NCI-H2171 (cell line): ENCODE measurements at regions not wholly inside any gene's neighbourhood (a gene's known extent, or its start where the extent isn't known, plus 50 kb on each side); places are given as distances from the start of the nearest gene placed in this dataset.
A peak's percentile ranks its signal among the peaks of the same experiment; 100 is the strongest.
"Not testable (repeated sequence)": the region's sequence is repeated elsewhere in the genome, so short reads cannot be mapped to it uniquely, and the experiment has no call there.

Experiments used
- DNase-seq: peaks from one replicate; lab custom pipeline; 2025; lab: John Stamatoyannopoulos, UW

GRCh38 chr2:106339609-106340008, 128.6 kb downstream of the RGPD3 start:
- no peak for DNase-seq

- DNase-seq: no peak
Measured at GRCh38 chr2:106339132-106339531, 129.1 kb downstream of the RGPD3 start.

GRCh38 chr2:106338043-106338442, 130.2 kb downstream of the RGPD3 start:
- DNase-seq: no peak

- DNase-seq: no peak
Measured at GRCh38 chr2:106336737-106337136, 131.5 kb downstream of the RGPD3 start.

- no peak for DNase-seq
Measured at GRCh38 chr2:106336108-106336507, 132.1 kb downstream of the RGPD3 start.

- DNase-seq: no peak
Measured at GRCh38 chr2:106334802-106335201, 133.4 kb downstream of the RGPD3 start.

GRCh38 chr2:106333253-106333873, 134.8 kb downstream of the RGPD3 start:
- DNase-seq: not testable (repeated sequence)

GRCh38 chr2:106332054-106332453, 136.2 kb downstream of the RGPD3 start:
- DNase-seq: peak; percentile 5

- not testable (repeated sequence) for DNase-seq
Measured at GRCh38 chr2:106330384-106331261, 136.5 kb upstream of the UXS1 start.

- no peak for DNase-seq
Measured at GRCh38 chr2:106323337-106324013, 129.4 kb upstream of the UXS1 start.

- DNase-seq: no peak
Measured at GRCh38 chr2:106322281-106322680, 128.2 kb upstream of the UXS1 start.

- DNase-seq: not testable (repeated sequence)
Measured at GRCh38 chr2:106320439-106320838, 126.3 kb upstream of the UXS1 start.

GRCh38 chr2:106316915-106317314, 122.8 kb upstream of the UXS1 start:
- DNase-seq: no peak

GRCh38 chr2:106314444-106314843, 120.3 kb upstream of the UXS1 start:
- peak; percentile 15 for DNase-seq

GRCh38 chr2:106311041-106311370, 116.9 kb upstream of the UXS1 start:
- DNase-seq: no peak

GRCh38 chr2:106307860-106308259, 113.8 kb upstream of the UXS1 start:
- no peak for DNase-seq

- no peak for DNase-seq
Measured at GRCh38 chr2:106306387-106306786, 112.3 kb upstream of the UXS1 start.

GRCh38 chr2:106304612-106305184, 110.6 kb upstream of the UXS1 start:
- no peak for DNase-seq

- no peak for DNase-seq
Measured at GRCh38 chr2:106299696-106300095, 105.6 kb upstream of the UXS1 start.

- DNase-seq: no peak
Measured at GRCh38 chr2:106296182-106296815, 102.2 kb upstream of the UXS1 start.

- no peak for DNase-seq
Measured at GRCh38 chr2:106294182-106294581, 100.1 kb upstream of the UXS1 start.

GRCh38 chr2:106293271-106293783, 99.2 kb upstream of the UXS1 start:
- no peak for DNase-seq
